SK-N-MC (cell line): ENCODE measurements at regions not wholly inside any gene's neighbourhood (a gene's known extent, or its start where the extent isn't known, plus 50 kb on each side); places are given as distances from the start of the nearest gene placed in this dataset.
"Not testable (repeated sequence)": the region's sequence is repeated elsewhere in the genome, so short reads cannot be mapped to it uniquely, and the experiment has no call there.

ENCODE experiments used
- EZH2 ChIP-seq: fragments of 200-600 bp; sonication (generic); IDR thresholded peaks from one replicate; pipeline ENCODE4 v1.6.1; 2017; ENCODE audit warnings: antibody characterized with exemption
- POLR2AphosphoS5 ChIP-seq: IDR thresholded peaks from 2 replicates; pipeline ENCODE4 v1.6.1; 2012; ENCODE audit warnings: mild to moderate bottlenecking, low read depth, low read length, borderline replicate concordance

DNA sequence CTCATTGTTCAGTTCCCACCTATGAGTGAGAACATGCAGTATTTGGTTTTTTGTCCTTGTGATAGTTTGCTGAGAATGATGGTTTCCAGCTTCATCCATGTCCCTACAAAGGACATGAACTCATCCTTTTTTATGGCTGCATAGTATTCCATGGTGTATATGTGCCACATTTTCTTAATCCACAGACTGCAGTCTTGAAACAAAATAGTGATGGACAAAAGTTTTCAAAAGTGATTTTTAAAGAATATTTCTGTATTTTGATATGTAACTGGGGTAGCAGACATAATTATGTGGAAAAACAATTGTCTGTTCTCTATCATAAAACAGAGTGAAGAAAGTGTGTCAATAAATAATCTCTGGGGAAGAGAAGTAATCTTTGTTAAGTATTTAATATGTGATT lies 148.2 kb downstream of the PDCD6IP start:
- not testable (repeated sequence) for TF ChIP-seq EZH2, POLR2AphosphoS5
